ENCODE measurements at regions not wholly inside any gene's neighbourhood (a gene's known extent, or its start where the extent isn't known, plus 50 kb on each side); places are given as distances from the start of the nearest gene placed in this dataset.
"Not testable (repeated sequence)": the region's sequence is repeated elsewhere in the genome, so short reads cannot be mapped to it uniquely, and the experiment has no call there.

DNA sequence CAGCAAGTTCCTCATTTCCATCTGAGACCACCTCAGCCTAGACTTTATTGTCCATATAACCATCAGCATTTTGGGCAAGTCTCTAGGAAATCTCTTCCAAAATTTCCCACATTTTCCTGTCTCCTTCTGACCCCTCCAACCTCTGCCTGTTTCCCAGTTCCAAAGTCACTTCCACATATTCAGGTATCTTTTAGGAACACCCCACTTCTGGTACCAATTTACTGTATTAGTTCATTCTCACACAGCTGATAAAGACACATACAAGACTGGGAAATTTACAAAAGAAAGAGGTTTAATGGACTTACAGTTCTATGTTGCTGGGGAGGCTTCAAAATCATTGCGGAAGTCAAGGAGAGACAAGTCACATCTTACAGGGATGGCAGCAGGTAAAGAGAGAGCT is 103.6 kb downstream of the ART5 start:
- TF ChIP-seq, protein P1, sequence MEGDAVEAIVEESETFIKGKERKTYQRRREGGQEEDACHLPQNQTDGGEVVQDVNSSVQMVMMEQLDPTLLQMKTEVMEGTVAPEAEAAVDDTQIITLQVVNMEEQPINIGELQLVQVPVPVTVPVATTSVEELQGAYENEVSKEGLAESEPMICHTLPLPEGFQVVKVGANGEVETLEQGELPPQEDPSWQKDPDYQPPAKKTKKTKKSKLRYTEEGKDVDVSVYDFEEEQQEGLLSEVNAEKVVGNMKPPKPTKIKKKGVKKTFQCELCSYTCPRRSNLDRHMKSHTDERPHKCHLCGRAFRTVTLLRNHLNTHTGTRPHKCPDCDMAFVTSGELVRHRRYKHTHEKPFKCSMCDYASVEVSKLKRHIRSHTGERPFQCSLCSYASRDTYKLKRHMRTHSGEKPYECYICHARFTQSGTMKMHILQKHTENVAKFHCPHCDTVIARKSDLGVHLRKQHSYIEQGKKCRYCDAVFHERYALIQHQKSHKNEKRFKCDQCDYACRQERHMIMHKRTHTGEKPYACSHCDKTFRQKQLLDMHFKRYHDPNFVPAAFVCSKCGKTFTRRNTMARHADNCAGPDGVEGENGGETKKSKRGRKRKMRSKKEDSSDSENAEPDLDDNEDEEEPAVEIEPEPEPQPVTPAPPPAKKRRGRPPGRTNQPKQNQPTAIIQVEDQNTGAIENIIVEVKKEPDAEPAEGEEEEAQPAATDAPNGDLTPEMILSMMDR (tag by site-specific recombination; IDR thresholded peaks at IDR 0.05), result not testable (repeated sequence)
- not testable (repeated sequence) for TF ChIP-seq SP7 (tag by site-specific recombination; IDR thresholded peaks at IDR 0.05); ZNF175 (tag by site-specific recombination; IDR thresholded peaks at IDR 0.05); RBAK (tag by site-specific recombination; IDR thresholded peaks at IDR 0.05); ZNF146 (tag by site-specific recombination; IDR thresholded peaks at IDR 0.05); ZFP3 (tag by site-specific recombination; IDR thresholded peaks at IDR 0.05; ENCODE audit: low read depth); ZNF112 (tag by site-specific recombination; IDR thresholded peaks at IDR 0.05); ZNF121 (tag by site-specific recombination; IDR thresholded peaks at IDR 0.05); SCRT1 (tag by site-specific recombination; IDR thresholded peaks at IDR 0.05; ENCODE audit: borderline replicate concordance); ZFP41 (tag by site-specific recombination; IDR thresholded peaks at IDR 0.05; ENCODE audit: borderline replicate concordance); ZSCAN30 (tag by site-specific recombination; IDR thresholded peaks at IDR 0.05)
- TF ChIP-seq, protein P2, sequence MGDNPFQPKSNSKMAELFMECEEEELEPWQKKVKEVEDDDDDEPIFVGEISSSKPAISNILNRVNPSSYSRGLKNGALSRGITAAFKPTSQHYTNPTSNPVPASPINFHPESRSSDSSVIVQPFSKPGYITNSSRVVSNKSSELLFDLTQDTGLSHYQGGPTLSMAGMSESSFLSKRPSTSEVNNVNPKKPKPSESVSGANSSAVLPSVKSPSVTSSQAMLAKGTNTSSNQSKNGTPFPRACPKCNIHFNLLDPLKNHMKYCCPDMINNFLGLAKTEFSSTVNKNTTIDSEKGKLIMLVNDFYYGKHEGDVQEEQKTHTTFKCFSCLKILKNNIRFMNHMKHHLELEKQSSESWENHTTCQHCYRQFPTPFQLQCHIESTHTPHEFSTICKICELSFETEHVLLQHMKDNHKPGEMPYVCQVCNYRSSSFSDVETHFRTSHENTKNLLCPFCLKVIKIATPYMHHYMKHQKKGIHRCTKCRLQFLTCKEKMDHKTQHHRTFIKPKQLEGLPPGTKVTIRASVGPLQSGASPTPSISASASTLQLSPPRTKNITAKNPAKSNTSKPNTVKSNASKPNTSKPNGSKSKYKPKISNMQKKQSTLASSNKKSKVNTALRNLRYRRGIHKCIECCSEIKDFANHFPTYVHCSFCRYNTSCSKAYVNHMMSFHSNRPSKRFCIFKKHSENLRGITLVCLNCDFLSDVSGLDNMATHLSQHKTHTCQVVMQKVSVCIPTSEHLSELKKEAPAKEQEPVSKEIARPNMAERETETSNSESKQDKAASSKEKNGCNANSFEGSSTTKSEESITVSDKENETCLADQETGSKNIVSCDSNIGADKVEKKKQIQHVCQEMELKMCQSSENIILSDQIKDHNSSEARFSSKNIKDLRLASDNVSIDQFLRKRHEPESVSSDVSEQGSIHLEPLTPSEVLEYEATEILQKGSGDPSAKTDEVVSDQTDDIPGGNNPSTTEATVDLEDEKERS (tag by site-specific recombination; IDR thresholded peaks at IDR 0.05), result not testable (repeated sequence)
- TF ChIP-seq, protein P3, sequence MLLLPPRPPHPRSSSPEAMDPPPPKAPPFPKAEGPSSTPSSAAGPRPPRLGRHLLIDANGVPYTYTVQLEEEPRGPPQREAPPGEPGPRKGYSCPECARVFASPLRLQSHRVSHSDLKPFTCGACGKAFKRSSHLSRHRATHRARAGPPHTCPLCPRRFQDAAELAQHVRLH (tag by site-specific recombination; IDR thresholded peaks at IDR 0.05), result not testable (repeated sequence)
- TF ChIP-seq, protein P4, sequence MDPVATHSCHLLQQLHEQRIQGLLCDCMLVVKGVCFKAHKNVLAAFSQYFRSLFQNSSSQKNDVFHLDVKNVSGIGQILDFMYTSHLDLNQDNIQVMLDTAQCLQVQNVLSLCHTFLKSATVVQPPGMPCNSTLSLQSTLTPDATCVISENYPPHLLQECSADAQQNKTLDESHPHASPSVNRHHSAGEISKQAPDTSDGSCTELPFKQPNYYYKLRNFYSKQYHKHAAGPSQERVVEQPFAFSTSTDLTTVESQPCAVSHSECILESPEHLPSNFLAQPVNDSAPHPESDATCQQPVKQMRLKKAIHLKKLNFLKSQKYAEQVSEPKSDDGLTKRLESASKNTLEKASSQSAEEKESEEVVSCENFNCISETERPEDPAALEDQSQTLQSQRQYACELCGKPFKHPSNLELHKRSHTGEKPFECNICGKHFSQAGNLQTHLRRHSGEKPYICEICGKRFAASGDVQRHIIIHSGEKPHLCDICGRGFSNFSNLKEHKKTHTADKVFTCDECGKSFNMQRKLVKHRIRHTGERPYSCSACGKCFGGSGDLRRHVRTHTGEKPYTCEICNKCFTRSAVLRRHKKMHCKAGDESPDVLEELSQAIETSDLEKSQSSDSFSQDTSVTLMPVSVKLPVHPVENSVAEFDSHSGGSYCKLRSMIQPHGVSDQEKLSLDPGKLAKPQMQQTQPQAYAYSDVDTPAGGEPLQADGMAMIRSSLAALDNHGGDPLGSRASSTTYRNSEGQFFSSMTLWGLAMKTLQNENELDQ (tag by site-specific recombination; IDR thresholded peaks at IDR 0.05; ENCODE audit: low read depth), result not testable (repeated sequence)
